ENCODE measurements at regions not wholly inside any gene's neighbourhood (a gene's known extent, or its start where the extent isn't known, plus 50 kb on each side); places are given as distances from the start of the nearest gene placed in this dataset.
"Not testable (repeated sequence)": the region's sequence is repeated elsewhere in the genome, so short reads cannot be mapped to it uniquely, and the experiment has no call there.

- Mint-ChIP-seq H3K36me3 (ENCODE audit: low read depth) (no peaks in the 10 kb centered on the region), H3K9me3 (no peaks in the 10 kb centered on the region), H3K27me3 (ENCODE audit: low read depth) (no peaks in the 10 kb centered on the region), H3K4me1 (peaks cover 45% of the 10 kb centered on the region), H3K4me3 (no peak overlapping the region), H3K27ac (ENCODE audit: unreplicated experiment) (no peak overlapping the region)
- TF ChIP-seq CTCF (conservative IDR thresholded peaks at IDR 0.05): no peak
- no peak for DNase-seq (ENCODE audit: low read depth, low spot score)
Measured at GRCh38 chr2:234796045-234796591, 155.7 kb upstream of the SH3BP4 start.

DNA sequence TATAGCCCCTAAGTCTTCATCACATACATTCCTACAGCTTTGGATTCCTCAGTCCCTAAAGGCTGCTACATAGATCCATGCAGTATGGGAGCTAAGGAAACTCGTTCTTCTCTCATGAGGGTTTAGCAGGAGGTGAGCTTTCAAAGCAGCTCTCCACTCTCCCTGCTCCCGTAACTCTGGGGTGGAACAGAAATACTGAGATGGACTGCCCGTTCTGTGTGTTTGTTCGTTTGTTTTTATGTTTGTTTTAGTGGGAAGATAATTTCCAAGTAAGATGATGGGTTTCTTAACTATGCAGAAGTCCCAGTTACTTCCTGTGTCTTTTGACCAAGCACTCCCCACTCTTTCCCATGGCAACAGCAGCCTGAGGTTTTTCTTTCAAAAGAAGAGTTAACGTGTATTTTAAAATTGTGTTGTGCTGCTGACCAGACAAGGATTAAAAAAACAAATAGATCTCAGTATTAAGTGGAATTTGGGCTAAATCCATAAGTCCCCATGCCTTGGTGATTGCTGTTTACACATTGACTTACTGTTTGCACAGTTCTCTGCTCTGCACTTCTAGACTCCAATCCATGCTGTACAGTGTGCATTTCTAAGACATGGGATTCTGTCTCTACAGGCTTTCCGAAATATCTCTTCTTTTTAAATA lies 156.4 kb upstream of the SH3BP4 start:
- no peak overlapping the region for H3K27ac Mint-ChIP-seq (ENCODE audit: unreplicated experiment)
- TF ChIP-seq CTCF (conservative IDR thresholded peaks at IDR 0.05): no peak
- no peak for DNase-seq (ENCODE audit: low read depth, low spot score)
- H3K4me1 Mint-ChIP-seq: peaks cover 50% of the 10 kb centered on the region
- no peaks in the 10 kb centered on the region for H3K9me3 Mint-ChIP-seq
- no peaks in the 10 kb centered on the region for H3K27me3 Mint-ChIP-seq (ENCODE audit: low read depth)
- H3K4me3 Mint-ChIP-seq: no peak overlapping the region
- no peaks in the 10 kb centered on the region for H3K36me3 Mint-ChIP-seq (ENCODE audit: low read depth)

DNA sequence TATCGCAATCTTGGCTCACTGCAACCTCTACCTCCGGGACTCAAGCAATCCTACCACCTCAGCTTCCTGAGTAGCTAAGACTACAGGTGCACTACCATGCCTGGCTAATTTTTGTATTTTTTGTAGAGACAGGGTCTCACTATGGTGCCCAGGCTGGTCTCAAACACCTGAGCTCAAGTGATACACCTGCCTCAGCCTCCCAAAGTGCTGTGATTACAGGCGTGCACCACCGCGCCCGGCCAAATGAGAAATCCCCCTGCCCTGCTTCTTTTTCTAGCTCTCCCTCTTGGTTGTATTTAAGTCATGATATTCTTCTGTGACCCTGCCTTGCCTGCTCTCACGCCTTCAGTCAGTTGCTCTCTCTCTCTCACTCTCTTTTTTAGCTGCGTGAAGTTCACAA lies 157.0 kb upstream of the SH3BP4 start:
- Mint-ChIP-seq H3K36me3 (ENCODE audit: low read depth) (no peaks in the 10 kb centered on the region), H3K4me1 (peaks cover 55% of the 10 kb centered on the region), H3K4me3 (no peak overlapping the region), H3K27ac (ENCODE audit: unreplicated experiment) (no peak overlapping the region), H3K27me3 (ENCODE audit: low read depth) (no peaks in the 10 kb centered on the region), H3K9me3 (no peaks in the 10 kb centered on the region)
- TF ChIP-seq CTCF (conservative IDR thresholded peaks at IDR 0.05): no peak
- DNase-seq (ENCODE audit: low read depth, low spot score): no peak

GRCh38 chr2:234793212-234793785 lies 158.5 kb upstream of the SH3BP4 start:
- peaks cover 64% of the 10 kb centered on the region for H3K4me1 Mint-ChIP-seq
- no peak for TF ChIP-seq CTCF (conservative IDR thresholded peaks at IDR 0.05)
- no peak overlapping the region for H3K27ac Mint-ChIP-seq (ENCODE audit: unreplicated experiment)
- H3K4me3 Mint-ChIP-seq: peak overlapping the region; percentile 1
- no peaks in the 10 kb centered on the region for H3K36me3 Mint-ChIP-seq (ENCODE audit: low read depth)
- no peaks in the 10 kb centered on the region for H3K27me3 Mint-ChIP-seq (ENCODE audit: low read depth)
- DNase-seq (ENCODE audit: low read depth, low spot score): no peak
- H3K9me3 Mint-ChIP-seq: no peaks in the 10 kb centered on the region

DNA sequence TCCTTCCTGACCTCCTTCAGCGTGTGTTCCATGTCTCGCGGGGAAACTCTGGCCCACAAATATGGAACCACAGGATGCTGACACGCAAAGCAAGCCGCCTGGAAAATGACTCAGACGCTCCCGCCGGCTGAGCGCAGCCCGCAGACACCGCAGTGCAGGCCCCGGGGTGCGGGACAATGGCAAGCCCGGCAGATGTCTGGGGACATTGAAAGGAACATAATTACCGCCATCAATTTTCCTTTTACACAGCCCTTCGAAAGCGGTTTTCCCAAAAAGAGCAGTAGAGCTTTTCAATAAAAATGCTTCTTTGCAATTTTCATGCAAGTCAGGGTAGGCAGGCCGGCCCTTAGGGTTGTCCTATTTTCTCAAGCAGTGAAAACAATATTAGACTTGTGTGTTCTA lies 159.2 kb upstream of the SH3BP4 start:
- no peaks in the 10 kb centered on the region for H3K36me3 Mint-ChIP-seq (ENCODE audit: low read depth)
- H3K9me3 Mint-ChIP-seq: no peaks in the 10 kb centered on the region
- H3K4me1 Mint-ChIP-seq: peaks cover 64% of the 10 kb centered on the region
- H3K4me3 Mint-ChIP-seq: peak overlapping the region; percentile 1
- no peak overlapping the region for H3K27ac Mint-ChIP-seq (ENCODE audit: unreplicated experiment)
- no peak for TF ChIP-seq CTCF (conservative IDR thresholded peaks at IDR 0.05)
- no peaks in the 10 kb centered on the region for H3K27me3 Mint-ChIP-seq (ENCODE audit: low read depth)
- no peak for DNase-seq (ENCODE audit: low read depth, low spot score)

GRCh38 chr2:234792096-234792495 lies 159.7 kb upstream of the SH3BP4 start:
- not testable (repeated sequence) for H3K36me3 Mint-ChIP-seq (ENCODE audit: low read depth); DNase-seq (ENCODE audit: low read depth, low spot score); H3K4me3 Mint-ChIP-seq; H3K27ac Mint-ChIP-seq (ENCODE audit: unreplicated experiment); H3K9me3 Mint-ChIP-seq; H3K27me3 Mint-ChIP-seq (ENCODE audit: low read depth)
- H3K4me1 Mint-ChIP-seq: peaks cover 64% of the 10 kb centered on the region

Data from neural crest cell (in vitro differentiated cells).